Pancreas (tissue), 10 donors: ENCODE measurements at regions not wholly inside any gene's neighbourhood (a gene's known extent, or its start where the extent isn't known, plus 50 kb on each side); places are given as distances from the start of the nearest gene placed in this dataset.
A peak's percentile ranks its signal among the peaks of the same experiment; 100 is the strongest.
"Not testable (repeated sequence)": the region's sequence is repeated elsewhere in the genome, so short reads cannot be mapped to it uniquely, and the experiment has no call there.

Source experiments
- ATAC-seq, 4 donors: fragments of 200-7000 bp; cut with Tn5 transposase; one replicate each; pipeline versions ENCODE4 v1.8.0 to v1.9.1; 2020; ENCODE audit warnings: mild to moderate bottlenecking in 4 of 4, moderate library complexity in 4 of 4
- DNase-seq, 6 donors: peaks; one replicate each; pipeline ENCODE4 v3.0.0-alpha.2; 2020
- FAIRE-seq: peaks from 2 replicates; lab custom pipeline; 2012; peaks lifted over from hg19 to GRCh38; lab: Jason Lieb, UNC
- H3K27ac ChIP-seq, 4 donors: fragments of 200-600 bp; sonication (generic); 1 replicate in 3 of 4; 2 replicates in 1 of 4; pipeline versions ENCODE4 v1.5.0 to v1.8.0; 2020
- H3K27me3 ChIP-seq, 4 donors: fragments of 200-600 bp; one replicate each; pipeline ENCODE4 v1.8.0; 2021
- H3K36me3 ChIP-seq, 3 donors: fragments of 200-600 bp; sonication (generic) in 1 of 3; one replicate each; pipeline versions ENCODE4 v1.5.0 to v1.8.0; 2020 to 2021
- H3K4me1 ChIP-seq, 3 donors: fragments of 200-600 bp; one replicate each; pipeline ENCODE4 v1.8.0; 2021
- H3K4me3 ChIP-seq, 4 donors: fragments of 200-600 bp; sonication (generic) in 2 of 4; one replicate each; pipeline versions ENCODE4 v1.5.0 to v1.8.0; 2020 to 2021
- H3K9me3 ChIP-seq, 4 donors: fragments of 200-600 bp; one replicate each; pipeline ENCODE4 v1.8.0; 2021
- WGBS, 2 donors: extraction: QIAGEN DNeasy Blood & Tissue Kit; methylation state at CpG; one replicate each; pipeline ENCODE4 v1.1.7; 2013; 5-methylcytosine and 5-hydroxymethylcytosine counted together
- intact Hi-C, 3 donors: fragments of 100-400 bp; cut with DNase I; formaldehyde crosslinking; loops; one replicate each; pipeline versions ENCODE4 v1.11.1 to v1.14.2; 2022
- TF ChIP-seq, protein P1 (sequence below), 4 donors: fragments of 200-600 bp; sonication (generic) in 3 of 4; IDR thresholded peaks; one replicate each; pipeline versions ENCODE4 v1.5.0 to v1.8.0; 2021; ENCODE audit warnings: antibody characterized with exemption in 4 of 4
- donor health status: healthy with polysubstance abuse.
- donor health status: DM: no; HTN: no; CAD: no; lungs with moderate emphysema.
- donor health status: DM: no; HTN: no; CAD: no.
- donor health status: control.
- donor health status: control.
- donor health status: Bipolar disorder and iron deficiency.
- donor health status: DM: yes; HTN: yes; CAD: no.
- donor health status: DM: no; HTN: no; CAD: no.
- donor health status: DM: no; HTN: no; CAD: no.
- donor health status: DM: yes; HTN: yes; CAD: no.

DNA sequence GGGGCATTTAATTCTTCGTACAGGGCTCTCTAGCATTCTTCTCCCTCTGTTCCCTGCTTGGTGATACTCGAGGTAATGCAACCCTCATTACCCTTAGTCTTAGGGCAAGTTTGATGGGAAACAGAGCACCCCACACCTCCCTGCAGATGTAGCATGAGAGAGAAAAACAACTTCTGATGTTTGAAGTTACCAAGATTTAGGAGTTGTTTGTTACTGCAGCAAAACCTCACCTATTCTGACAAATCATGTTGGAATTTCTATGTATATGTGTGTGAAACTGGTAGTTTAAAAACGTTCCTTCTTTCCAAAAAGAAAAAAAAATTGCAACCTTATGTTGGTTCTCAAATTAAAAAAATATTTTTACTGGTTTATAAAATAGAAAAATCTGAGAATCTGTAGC lies 145.3 kb upstream of the FAM90A26 start:
- DNase-seq, H3K27ac ChIP-seq, intact Hi-C loops, H3K27me3 ChIP-seq, H3K4me1 ChIP-seq, H3K9me3 ChIP-seq, ATAC-seq, FAIRE-seq, H3K4me3 ChIP-seq, H3K36me3 ChIP-seq: not testable (repeated sequence)
- 23 to 44% methylated on average over 3 of the region's 3 CpGs for WGBS, 2 donors

DNA sequence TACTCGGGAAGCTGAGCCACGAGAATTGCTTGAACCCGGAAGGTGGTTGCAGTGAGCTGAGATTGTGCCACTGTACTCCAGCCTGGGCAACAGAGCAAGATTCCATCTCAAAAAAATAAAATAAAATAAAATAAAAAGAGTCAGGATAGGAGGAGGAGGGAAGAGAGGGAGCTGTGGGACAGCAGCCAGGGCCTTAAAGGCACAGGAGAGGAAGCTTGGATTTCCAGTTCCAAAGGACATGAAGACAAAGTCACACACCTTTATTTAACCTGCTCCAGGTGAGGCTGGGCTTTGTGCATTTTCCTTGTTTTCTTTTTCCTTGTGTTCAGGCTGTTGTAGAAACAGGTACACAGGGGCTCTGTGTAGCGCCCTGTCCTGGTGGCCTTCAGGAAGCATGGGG lies 138.2 kb upstream of the HMX1 start:
- H3K4me3 ChIP-seq, H3K9me3 ChIP-seq, intact Hi-C loops, DNase-seq, H3K36me3 ChIP-seq, H3K27me3 ChIP-seq, FAIRE-seq, H3K4me1 ChIP-seq, H3K27ac ChIP-seq, ATAC-seq: not testable (repeated sequence)
- WGBS, 2 donors, result 68 to 85% methylated on average over 4 of the region's 4 CpGs

- H3K4me1 ChIP-seq, FAIRE-seq, intact Hi-C loops, H3K36me3 ChIP-seq, DNase-seq, ATAC-seq, H3K9me3 ChIP-seq, H3K27ac ChIP-seq, H3K4me3 ChIP-seq, H3K27me3 ChIP-seq: not testable (repeated sequence)
- WGBS, 2 donors, result 41 to 57% methylated on average over 3 to 4 of the region's 4 CpGs
Measured at GRCh38 chr4:9008407-9008806, 136.8 kb upstream of the HMX1 start.

DNA sequence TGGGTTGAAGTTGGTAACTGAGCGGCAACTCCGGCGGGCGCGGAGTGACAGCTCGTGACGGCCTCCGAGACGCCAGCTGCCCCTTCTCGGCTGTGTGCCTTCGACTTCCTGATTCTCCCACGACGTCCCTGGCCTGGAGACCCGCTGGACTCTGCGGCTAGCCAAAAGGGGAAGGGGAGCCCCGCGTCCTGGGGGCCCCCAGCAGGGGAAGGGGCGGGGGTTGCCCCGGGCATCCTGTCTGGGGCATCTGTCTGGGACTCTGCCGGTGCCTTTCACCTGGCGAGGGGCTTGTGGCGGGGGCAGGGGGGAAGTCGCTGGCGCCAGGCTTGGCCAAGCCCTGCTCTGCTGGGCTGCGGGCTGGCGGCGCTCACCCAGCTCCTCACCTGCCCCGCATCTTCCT lies 129.5 kb upstream of the HMX1 start:
- H3K4me3 ChIP-seq, result peak overlapping the region in 2 of 4 donors; percentile 18 to 42
- ATAC-seq, intact Hi-C loops: not testable (repeated sequence)

GRCh38 chr4:9000505-9001001 lies 128.9 kb upstream of the HMX1 start:
- H3K4me1 ChIP-seq, intact Hi-C loops, H3K9me3 ChIP-seq, H3K36me3 ChIP-seq, FAIRE-seq, H3K27me3 ChIP-seq, H3K27ac ChIP-seq: not testable (repeated sequence)
- ATAC-seq (peak; percentile 49 to 82 (median 65)), DNase-seq (peak; percentile 22 to 94 (median 73))
- peak overlapping the region in 2 of 4 donors; percentile 18 to 42 for H3K4me3 ChIP-seq
- 2 to 5% methylated on average over 49 to 52 of the region's 52 CpGs for WGBS, 2 donors
- TF ChIP-seq, protein P1, sequence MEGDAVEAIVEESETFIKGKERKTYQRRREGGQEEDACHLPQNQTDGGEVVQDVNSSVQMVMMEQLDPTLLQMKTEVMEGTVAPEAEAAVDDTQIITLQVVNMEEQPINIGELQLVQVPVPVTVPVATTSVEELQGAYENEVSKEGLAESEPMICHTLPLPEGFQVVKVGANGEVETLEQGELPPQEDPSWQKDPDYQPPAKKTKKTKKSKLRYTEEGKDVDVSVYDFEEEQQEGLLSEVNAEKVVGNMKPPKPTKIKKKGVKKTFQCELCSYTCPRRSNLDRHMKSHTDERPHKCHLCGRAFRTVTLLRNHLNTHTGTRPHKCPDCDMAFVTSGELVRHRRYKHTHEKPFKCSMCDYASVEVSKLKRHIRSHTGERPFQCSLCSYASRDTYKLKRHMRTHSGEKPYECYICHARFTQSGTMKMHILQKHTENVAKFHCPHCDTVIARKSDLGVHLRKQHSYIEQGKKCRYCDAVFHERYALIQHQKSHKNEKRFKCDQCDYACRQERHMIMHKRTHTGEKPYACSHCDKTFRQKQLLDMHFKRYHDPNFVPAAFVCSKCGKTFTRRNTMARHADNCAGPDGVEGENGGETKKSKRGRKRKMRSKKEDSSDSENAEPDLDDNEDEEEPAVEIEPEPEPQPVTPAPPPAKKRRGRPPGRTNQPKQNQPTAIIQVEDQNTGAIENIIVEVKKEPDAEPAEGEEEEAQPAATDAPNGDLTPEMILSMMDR (IDR thresholded peaks at IDR 0.05), result peak; percentile 90 to 98 (median 94)

More for the DNA sequence above, 129.5 kb upstream of the HMX1 start:
- not testable (repeated sequence) for H3K27me3 ChIP-seq, FAIRE-seq, H3K9me3 ChIP-seq, H3K4me1 ChIP-seq, H3K36me3 ChIP-seq, H3K27ac ChIP-seq
- 1 to 7% methylated on average over 24 to 25 of the region's 28 CpGs for WGBS, 2 donors
- peak in 3 of 6 donors; percentile 11 to 75 (median 20) for DNase-seq

GRCh38 chr4:8992981-8993380 lies 121.3 kb upstream of the HMX1 start:
- H3K27ac ChIP-seq, H3K9me3 ChIP-seq, H3K4me1 ChIP-seq, H3K27me3 ChIP-seq, H3K36me3 ChIP-seq, intact Hi-C loops, FAIRE-seq, H3K4me3 ChIP-seq: not testable (repeated sequence)
- ATAC-seq, result peak in 1 of 4 donors; percentile 31
- 49 to 59% methylated on average over 15 of the region's 15 CpGs for WGBS, 2 donors
- DNase-seq, result peak in 4 of 6 donors; percentile 29 to 68 (median 46)

- FAIRE-seq, intact Hi-C loops: not testable (repeated sequence)
Measured at GRCh38 chr4:8991449-8991848, 119.8 kb upstream of the HMX1 start.

DNA sequence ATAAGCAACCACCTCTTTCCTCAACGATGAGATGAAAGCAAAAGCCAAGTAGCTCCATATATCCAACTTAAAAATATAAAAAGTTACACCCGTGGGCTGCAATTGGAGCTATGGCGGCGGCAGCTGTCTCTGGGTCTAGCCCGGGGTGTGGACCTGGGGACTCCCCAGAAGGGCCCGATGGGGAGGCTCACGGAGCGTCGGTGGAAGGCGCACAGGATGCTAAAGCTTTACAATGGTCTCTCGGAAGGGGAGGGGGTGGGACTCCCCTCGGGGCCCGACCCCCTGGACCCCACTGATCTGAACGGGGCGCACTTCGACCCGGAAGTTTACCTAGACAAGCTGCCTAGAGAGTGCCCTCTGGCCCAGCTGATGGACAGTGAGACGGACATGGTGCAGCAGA lies 118.7 kb upstream of the HMX1 start:
- H3K27ac ChIP-seq, FAIRE-seq, intact Hi-C loops, H3K9me3 ChIP-seq, H3K27me3 ChIP-seq, H3K36me3 ChIP-seq, H3K4me1 ChIP-seq, H3K4me3 ChIP-seq, ATAC-seq, DNase-seq: not testable (repeated sequence)
- whole genome bisulfite sequencing, 2 donors, result 68 to 86% methylated on average over 17 of the region's 18 CpGs

More at GRCh38 chr4:8991449-8991848, 119.8 kb upstream of the HMX1 start:
- ATAC-seq, H3K4me1 ChIP-seq, H3K36me3 ChIP-seq, H3K4me3 ChIP-seq, H3K27ac ChIP-seq, H3K27me3 ChIP-seq, DNase-seq, H3K9me3 ChIP-seq: not testable (repeated sequence)

- H3K4me1 ChIP-seq, intact Hi-C loops, DNase-seq, H3K9me3 ChIP-seq, H3K27ac ChIP-seq, ATAC-seq, H3K27me3 ChIP-seq, FAIRE-seq, H3K4me3 ChIP-seq, H3K36me3 ChIP-seq: not testable (repeated sequence)
- WGBS, 2 donors, result 80 to 90% methylated on average over 15 of the region's 15 CpGs
Measured at GRCh38 chr4:8985786-8986185, 114.1 kb upstream of the HMX1 start.

- H3K36me3 ChIP-seq, DNase-seq, H3K4me1 ChIP-seq, H3K9me3 ChIP-seq, ATAC-seq, intact Hi-C loops, H3K4me3 ChIP-seq, H3K27ac ChIP-seq, FAIRE-seq, H3K27me3 ChIP-seq: not testable (repeated sequence)
- 75 to 83% methylated on average over 11 of the region's 11 CpGs for WGBS, 2 donors
Measured at GRCh38 chr4:8984641-8985040, 113.0 kb upstream of the HMX1 start.

DNA sequence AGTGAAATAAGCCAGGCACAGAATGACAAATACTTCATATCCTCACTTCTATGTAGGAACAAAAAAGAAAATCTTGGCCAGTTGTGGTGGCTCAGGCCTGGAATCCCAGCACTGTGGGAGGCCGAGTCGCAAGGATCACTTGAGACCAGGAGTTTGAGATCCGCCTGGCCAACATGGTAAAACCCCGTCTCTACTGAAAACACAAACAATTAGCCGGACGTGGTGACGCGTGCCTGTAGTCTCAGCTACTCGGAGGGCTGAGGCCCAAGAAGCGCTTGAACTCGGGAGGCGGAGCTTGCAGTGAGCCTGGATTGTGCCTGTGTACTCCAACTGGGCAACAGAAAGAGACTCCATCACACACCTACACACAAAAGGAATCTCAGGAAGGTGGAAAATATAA lies 112.3 kb upstream of the HMX1 start:
- H3K27me3 ChIP-seq, H3K27ac ChIP-seq, H3K4me3 ChIP-seq, H3K9me3 ChIP-seq, intact Hi-C loops, FAIRE-seq, H3K36me3 ChIP-seq, DNase-seq, H3K4me1 ChIP-seq, ATAC-seq: not testable (repeated sequence)
- WGBS, 2 donors, result 73 to 86% methylated on average over 12 of the region's 12 CpGs
